HK-2 (cell line): ENCODE measurements at regions not wholly inside any gene's neighbourhood (a gene's known extent, or its start where the extent isn't known, plus 50 kb on each side); places are given as distances from the start of the nearest gene placed in this dataset.
"Not testable (repeated sequence)": the region's sequence is repeated elsewhere in the genome, so short reads cannot be mapped to it uniquely, and the experiment has no call there.

Source experiments
- DNase-seq: peaks from one replicate; pipeline ENCODE4 v3.0.0-alpha.2; 2018; ENCODE audit not compliant: unreplicated experiment

DNA sequence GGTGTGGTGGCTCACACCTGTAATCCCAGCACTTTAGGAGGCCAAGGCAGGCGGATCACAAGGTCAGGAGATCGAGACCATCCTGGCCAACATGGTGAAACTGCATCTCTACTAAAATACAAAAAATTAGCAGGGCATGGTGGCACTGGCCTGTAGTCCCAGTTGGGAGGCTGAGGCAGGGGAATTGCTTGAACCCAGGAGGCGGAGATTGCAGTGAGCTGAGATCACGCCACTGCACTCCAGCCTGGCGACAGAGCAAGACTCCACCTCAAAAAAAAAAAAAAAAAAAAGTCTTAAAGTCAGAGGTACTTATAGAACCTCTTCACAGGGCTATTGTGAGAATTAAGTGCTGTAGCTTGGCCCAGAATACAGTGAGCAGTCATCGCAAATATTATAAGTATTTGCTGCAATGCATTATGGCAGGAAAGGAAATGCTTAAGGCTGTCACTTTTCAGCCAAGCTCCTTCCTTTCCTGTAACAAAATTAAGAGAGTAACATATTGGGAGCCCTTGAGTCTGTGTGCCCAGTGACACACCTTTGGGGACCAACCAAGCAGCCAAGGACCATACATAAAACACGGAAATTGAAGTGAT, 110.9 kb upstream of the HAND1 start:
- not testable (repeated sequence) for DNase-seq

DNA sequence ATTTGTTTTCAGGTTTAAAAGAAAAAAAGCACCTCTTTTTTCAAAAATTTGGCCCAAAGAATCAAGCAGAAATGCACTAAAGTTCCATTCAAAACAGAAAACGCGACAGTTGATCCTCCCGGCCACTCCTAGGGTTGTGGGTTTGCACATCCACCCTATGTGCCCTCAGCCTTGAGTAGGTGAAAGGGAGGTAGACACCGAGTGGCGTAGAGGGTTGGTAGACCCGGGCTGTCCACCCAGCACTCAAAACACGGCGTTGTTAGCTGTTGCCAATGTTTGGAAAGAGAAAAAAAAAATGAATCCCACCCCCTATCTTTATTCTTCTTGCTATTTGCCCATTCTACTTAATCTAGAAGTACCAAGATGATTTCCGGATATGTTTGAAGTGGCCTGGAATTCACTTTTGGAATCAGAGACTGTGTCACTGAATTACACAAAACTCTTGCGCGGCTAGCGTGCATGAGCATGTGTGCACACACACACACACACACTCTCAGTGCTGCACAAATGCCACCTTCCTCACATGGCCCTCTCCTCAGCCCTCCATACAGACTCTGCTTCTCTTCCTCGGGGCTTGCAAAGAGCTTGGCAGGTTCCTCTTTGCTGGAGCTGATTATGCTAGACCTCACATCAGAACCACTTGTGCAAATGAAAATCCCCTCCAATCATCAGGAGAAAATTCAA, 110.2 kb upstream of the HAND1 start:
- no peak for DNase-seq

DNA sequence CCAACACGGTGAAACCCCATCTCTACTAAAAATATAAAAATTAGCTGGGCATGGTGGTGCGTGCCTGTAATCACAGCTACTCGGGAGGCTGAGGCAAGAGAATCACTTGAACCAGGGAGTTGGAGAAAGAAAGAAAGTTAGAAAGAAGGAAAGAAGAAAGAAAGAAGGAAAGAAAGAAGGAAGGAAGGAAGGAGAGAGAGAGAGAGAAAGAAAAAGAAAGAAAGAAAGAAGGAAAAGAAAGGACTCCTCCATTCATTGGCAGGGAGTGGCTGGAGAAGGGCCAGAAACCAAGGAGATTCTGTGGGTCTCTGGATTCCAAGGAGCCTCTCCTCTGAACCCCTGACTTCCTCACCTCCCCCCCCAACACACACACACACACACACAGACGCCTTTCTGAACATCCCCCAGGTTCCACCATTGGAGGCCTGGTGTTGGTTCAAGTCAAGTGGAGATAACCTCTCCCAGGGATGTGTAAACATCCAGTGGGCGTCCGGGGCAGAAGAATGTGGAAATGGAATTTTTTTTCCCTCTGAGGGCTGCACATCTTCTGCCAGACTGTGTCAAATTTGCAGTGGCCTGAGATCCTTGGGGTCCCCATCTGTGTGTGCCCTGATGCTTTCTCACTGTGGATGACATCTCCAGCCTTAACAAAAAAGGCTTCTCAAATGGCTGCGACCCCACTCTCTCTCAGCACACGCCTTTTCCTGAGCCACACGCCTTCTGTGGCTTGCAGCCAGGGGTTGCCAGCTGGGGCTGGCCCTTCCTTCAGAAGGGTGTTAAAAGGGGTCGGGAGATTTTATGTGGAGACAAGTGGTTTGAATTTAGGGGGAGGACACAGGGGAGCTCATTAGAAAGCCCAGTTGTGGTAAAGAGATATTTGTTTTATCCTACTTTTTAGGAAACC, 109.3 kb upstream of the HAND1 start:
- DNase-seq = no peak

DNA sequence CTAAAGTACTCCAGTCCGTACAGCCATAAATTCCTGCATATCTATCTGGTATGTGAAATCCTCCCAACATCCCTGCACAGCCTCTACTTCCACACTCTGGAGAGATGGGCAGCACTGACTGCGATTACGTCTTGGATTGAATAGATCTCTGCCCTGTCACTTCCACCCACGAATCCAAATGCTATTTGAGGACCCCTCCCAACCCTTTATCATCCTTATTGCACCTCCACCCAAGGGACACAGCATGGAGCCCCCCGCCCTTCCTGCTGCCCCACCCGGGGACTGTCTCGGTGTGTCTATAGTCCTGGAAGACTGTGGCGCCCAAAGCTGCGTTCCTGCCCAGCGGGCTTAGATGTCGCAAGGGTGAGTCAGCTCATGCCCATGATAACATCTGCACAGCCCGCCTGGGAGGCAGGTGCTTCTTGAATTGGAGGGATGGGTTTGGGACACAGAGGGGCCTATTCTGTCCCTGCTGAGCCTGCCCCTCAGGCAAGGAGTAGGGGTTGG, 105.7 kb upstream of the HAND1 start:
- no peak for DNase-seq

DNA sequence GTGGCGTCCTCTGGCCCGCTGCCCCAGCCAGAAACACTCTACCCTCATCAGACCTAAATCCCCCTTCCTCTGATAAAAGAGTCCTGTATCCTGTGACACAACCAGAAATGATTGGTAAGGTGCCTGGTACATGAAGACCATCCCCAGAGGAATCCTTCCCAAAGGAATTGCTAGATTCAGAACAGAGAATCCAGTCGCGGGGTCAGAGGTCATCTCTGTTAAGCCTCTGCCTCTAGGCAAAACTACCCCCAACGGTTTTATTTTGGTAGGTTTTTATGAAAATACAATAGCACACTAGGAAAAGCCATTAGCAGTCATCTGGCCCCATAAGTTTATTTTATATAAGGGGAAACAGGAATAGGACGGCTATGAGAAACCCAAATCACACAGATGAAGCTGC, 102.4 kb upstream of the HAND1 start:
- no peak for DNase-seq

DNA sequence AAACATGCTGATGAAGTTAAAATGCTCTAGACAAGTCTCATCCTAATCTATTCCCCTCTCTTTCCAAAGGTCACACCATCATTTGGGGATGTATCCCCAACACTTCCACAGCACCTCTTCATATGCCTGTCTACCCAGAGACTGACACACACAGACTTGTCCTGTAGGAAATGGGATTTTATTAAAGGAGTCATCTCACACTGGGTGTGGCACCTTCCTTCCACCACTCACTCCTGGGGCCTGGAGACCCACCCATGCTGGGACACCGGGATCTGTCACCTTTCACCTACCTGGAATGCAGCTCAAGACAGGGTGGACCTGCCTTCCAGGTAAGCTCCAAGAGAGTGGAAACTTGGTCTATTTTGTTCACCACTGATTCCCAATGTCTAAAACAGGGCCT, 99.4 kb upstream of the HAND1 start:
- no peak for DNase-seq

DNA sequence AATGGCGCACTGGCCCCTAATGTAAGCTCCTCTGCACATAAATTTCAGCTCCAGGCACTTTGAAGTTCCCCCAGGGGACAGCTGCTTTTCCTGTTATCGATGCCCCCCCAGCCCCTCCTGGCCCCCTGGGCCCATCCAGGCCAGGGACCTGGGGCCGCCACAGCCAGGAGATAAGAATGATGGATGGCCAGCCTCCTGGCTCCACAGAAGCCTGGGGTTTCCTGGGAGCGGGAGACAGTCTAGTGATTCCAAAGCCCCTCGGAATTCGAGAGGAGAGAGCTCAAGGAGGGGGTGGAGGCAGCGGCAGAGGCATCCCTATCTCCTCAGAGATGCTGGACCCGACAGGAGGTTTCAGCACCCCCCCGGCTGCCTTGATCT, 98.4 kb upstream of the HAND1 start:
- DNase-seq = no peak

DNA sequence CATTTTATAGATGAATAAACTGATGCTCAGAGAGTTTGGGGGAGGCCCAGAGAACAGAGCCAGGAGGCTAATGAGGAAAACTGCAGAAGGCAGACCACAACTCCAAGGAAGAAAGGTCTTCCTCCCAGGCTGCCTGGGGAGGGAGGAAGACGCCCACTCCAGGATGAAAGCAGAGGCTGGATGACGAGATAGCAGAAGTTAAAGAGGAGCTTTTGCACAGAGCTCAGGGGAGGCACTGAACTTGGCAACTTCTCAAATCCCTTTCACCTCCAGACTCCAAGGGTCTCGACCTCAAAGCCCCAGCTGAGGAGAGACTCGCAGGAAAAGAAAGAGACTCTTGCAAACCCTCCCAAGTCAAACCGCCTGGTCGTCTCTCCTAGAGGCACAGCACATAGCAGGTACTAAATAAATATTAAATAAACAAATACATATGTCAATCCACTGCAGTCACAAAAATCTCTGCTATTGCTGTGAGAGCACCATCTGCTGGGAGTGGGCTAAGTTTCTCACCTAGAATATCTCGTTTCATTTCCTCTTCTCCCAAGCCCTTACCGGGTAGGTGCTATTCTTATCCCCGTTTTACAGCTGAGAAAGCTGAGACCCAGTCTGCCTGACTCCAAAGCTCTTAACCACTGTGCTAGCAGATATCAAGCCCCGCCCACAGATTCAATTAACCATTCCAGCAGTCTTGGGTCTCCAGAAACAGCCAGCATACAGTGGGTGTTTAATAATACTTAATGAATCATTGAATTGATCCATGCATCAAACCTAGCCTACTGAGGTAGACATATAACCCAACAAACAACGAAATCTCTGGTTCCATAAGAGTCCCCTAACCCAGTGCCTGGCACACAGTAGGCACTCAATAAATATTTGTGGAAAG, 97.8 kb upstream of the HAND1 start:
- DNase-seq = no peak

DNA sequence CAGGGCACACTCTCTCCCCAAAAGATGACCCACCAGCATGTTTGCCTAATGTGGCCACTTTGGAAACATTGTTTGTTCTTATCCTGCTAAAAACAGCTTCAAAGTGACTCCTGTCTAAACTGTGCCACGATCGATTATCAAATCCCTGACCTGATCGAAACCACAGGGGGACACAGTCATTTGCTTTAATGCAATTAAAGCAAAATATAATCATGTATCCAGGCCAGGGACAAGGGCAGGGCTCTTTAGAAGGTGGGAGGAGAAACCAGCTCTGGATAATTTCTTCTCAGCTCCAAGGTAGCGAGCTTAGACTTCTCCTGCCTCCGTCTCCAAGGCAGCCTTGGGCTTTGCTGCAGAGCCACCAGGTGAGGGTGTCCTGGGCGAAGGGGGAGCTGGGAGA, 95.0 kb upstream of the HAND1 start:
- no peak for DNase-seq

DNA sequence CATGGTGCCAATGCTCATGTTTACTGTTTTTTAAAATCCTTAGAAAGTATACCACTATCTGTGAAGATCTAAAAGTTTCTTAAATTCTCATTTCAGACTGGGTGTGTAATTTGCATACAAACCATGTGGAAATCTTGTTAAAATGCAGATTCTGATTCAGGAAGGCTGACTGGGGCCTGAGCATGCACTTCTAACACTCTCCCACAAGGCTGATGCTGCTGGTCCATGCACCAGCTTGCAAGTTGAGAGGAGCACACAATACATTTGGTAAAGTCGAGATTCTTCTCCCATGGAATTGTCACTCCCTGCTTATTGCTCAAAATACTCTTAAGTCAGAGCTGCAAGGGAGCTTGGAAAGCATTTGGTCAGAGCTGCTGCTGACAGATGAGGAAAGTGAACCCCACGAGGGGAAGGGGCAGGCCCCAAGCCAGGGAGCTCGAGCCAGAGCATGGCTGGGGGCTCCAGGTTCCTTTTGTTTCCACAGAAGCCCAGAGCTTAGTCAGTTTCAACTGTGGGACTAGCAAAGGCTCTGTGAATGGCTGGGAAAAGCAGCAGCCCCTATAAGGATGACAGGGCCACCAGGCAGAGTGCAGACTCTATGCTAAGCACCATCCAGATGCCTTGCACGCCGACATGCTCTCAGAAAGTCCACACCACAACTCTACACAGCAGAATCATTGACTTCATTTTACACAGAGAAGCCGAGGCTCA, 93.5 kb upstream of the HAND1 start:
- no peak for DNase-seq

DNA sequence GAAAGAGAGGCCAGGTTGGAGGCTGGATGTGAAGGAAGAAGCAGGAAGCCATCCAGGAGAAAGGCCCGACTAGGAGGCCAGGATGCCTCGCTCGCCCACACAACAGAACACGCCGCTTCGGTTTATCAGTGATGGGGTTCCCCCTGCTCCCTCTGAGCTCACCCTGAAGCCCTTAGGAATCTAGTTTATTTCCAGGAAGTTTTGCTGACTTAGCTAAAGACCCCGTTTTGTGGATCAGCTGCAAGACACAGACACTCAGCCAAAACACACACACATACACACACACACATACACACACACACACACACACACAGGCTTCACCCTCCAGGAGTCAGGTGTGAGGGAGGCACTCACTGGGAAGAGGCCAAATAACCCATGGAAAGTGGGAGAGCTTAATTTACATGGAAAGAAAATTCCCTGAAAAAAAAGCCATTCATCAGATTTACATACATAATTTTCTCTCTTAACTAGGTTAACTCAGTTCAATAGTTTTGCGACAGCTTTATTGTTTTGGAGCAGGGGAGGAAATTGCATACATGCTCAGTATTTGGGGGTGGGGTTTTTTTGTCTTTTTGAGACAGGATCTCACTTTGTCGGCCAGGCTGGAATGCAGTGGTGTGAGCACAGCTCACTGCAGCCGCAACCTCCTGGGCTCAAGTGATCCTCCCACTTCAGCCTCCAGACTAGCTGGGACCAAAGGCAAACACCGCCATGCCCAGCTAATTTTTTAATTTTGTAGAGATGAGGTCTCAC, 92.7 kb upstream of the HAND1 start:
- DNase-seq = no peak

DNA sequence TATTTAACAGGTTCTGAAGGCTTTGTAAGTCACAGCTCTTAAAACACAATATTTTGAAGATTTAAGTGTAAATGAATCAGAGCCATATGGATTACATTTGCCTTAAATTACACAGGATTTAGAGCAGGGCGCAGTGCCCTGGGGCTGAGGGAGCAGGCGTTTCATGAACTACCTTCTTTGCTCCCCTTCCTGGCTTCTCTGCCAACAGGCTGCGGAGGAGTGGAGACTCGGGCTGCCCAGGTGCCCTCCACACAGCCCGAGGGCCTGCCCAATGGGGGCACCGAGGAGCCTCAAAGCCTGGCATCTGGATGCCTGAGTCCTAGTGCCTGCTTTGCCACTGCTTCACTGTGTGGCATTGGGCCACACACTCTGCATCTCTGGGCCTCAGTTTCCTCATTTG, 90.6 kb upstream of the HAND1 start:
- no peak for DNase-seq

DNA sequence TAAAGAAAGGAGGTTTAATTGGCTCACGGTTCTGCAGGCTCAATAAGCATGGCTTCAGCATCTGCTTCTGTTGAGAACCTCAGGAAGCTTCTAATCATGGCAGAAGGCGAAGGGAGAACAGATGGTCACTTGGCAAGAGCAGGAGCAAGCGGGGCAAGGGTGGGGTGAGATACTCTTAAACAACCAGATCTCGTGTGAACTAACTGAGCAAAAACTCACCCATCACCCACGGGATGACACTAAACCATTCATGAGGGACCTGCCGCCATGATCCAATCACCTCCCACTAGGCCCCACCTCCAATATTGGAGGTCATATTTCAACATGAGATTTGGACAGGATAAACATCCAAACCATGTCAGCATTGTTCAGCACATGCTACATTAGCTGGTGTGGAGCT, 89.1 kb upstream of the HAND1 start:
- DNase-seq = no peak

DNA sequence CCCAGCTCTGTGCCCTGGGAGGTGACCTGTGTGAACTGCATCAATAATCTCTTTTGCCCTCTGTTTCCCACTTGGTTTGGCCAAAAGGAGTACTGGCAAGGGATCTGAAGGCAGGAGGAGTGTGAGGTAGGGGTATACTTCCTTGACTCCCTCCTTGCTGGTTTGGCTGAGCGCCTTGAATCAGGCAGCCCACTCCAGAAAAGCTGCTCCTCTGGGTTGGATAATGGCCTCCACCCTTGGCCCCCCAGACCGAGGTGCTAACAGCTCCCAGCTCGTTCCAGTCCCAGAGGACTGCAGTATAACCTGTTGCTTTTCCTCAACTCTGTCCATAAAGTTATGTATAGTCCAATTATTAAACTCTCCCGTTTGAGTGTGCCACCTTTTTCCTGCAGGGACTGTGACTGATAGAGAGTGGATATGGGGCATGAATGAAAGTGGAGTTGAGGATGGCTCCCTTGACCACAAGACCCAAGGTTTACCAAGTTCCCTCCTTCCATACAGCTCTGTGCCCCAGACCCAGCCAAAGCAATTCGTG, 88.2 kb upstream of the HAND1 start:
- no peak for DNase-seq

DNA sequence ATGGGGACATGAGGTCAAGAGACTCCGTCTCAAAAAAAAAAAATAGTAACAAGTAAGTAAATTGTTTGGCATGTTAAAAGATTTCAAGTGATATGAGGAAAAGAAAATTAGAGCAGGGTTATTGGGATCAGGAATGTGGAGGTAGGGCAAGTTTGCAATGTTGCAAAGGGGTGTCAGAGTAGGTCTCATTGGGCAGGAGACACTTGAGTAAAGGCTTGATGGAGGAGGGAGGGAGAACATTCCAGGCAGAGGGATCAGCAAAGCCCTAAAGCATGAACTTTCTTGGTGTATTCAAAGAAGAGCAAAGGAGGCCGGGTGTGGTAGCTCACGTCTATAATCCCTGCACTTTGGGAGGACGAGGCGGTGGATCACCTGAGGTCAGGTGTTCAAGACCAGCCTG, 87.1 kb upstream of the HAND1 start:
- no peak for DNase-seq

DNA sequence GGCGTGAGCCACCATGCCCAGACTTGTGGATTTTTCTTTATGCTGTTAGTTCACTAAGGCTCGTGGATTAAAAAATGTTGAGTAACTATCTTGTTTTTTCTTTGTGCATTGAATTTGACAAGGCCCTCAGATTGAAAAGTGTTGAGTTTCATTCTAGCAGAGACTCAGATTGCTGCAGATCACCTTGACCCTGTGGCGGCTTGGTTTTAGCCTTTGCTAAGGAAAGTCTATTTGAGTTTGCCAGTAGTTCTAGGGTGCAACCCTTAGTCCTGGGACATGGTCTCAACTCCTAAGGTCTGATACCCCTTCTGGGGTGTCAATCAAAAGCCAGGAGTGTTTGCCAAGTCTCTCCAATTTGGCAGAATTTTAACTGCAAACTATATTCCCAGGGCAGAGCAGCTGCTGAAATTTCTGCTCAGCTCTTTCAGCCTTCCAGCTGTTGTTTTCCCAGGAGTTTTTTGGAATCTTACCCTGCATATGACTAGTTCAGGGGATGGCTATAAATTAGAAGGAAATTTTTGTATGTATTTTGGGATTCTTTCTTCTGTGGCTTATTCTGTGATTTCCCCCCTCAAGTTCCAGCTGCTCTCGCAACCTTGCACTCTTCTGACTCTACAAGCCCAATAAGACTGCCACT, 84.3 kb upstream of the HAND1 start:
- DNase-seq = no peak

DNA sequence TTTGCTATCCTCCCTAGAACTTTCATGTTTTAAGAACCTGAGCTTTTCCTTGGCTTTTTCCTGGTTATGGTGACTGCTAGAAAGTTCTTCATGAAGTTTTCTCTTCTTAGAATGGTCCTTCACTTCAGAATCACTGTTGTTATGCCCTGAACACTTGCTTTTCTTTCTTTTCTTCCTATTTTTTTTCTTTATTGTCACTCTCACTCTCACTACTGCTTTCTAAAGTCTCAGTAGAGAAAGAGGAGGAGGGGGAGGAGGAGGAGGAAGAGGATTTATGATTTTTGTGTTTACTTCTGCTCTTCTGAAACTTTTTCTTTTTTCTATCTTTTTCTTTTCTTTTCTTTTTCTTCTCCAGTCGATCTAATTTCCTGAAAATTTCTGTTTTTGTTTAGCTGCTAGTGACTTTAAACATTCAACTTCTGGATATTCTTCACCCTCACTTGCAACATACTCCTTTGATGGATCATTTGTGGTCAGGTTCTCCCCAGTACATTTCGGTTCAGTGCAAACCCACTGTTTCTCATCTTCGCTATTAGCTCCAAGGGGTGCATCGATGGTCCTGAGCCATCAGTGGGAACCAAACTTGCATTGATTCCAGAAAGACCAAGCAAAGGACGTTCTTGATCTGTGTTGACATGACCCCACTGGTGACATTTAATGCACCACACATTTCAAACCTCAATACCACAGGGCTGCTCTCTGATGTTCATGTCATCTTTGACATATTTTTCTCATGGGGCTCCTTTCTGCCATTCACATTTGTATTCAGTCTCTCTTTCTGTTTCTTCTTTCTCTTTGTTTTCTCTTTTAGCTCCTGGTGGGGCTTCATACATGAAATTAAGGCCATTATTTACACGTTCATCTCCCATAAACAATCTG, 81.6 kb upstream of the HAND1 start:
- DNase-seq = no peak

DNA sequence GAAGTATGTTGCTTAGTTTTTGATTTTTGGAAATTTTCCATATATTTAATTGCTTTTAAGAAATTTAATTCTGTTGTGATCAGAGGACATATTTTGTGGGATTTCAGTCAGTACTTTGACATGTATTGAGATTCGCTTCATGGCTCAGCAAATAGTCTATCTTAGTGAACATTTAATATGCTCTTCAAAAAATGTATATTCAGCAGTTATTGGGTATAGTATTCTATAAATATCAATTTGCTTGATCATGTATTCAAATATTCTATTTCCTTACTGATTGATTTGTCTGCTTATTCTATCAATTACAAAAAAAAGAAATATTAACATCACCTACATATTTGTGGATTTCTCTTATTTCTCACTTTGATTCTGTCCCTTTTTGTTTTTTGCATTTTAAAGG, 79.5 kb upstream of the HAND1 start:
- DNase-seq = no peak

DNA sequence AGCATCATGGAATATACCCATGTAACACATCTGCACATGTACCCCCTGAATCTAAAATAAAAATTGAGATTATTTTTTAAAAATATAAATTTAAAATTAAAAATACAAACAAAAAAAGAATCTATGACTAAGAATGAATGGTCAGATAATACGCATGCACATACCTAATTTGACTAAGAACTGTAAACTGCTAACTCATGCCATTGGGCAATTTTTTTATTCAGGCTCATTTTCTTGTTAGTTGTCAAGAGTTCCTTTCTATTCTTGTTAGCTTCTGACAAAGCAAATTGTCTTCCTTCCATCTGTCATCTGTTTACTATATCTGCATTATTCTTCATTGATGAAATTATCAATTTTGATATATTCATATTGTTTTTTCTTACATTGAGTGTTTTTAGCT, 69.5 kb upstream of the HAND1 start:
- DNase-seq = no peak
